HEK293 (cell line): ENCODE measurements at regions not wholly inside any gene's neighbourhood (a gene's known extent, or its start where the extent isn't known, plus 50 kb on each side); places are given as distances from the start of the nearest gene placed in this dataset.

Experiments used
- CTCF ChIA-PET: fragments of 350-600 bp; formaldehyde crosslinking; extraction: SDS; loops from one replicate; lab custom pipeline; 2021; ENCODE audit warnings: antibody characterized with exemption; lab: Yijun Ruan, JAX
- POLR2A ChIA-PET: fragments of 300-600 bp; formaldehyde crosslinking; extraction: SDS; loops from one replicate; lab custom pipeline; 2020; ENCODE audit warnings: antibody characterized with exemption, inconsistent platforms; lab: Yijun Ruan, JAX
- H3K27ac ChIP-seq: fragments of 200-500 bp; sonication (Bioruptor generic); 2 replicates; pipeline ENCODE4 v1.5.1; 2014; ENCODE audit warnings: low read depth, low read length, control low read depth, inconsistent platforms; ENCODE audit errors: extremely low read depth
- H3K36me3 ChIP-seq, 2 experiments: fragments of 200-500 bp in 1 of 2; sonication (Bioruptor generic) in 1 of 2; 1 replicate in 1 of 2; 2 replicates in 1 of 2; pipeline ENCODE4 v1.5.1; 2014 to 2017; ENCODE audit warnings: inconsistent platforms in 2 of 2, low read length in 2 of 2; ENCODE audit not compliant: control insufficient read depth in 2 of 2, insufficient read depth in 1 of 2
- H3K4me1 ChIP-seq: fragments of 200-500 bp; sonication (Bioruptor generic); 2 replicates; pipeline ENCODE4 v1.5.1; 2014; ENCODE audit warnings: mild to moderate bottlenecking, low read length, inconsistent platforms; ENCODE audit not compliant: control insufficient read depth, insufficient read depth
- H3K4me3 ChIP-seq: 2 replicates; pipeline ENCODE4 v1.5.1; 2011; ENCODE audit warnings: low read depth, mild to moderate bottlenecking, control low read depth, low read length, moderate library complexity
- H3K9me3 ChIP-seq: fragments of 200-500 bp; sonication (Bioruptor generic); 2 replicates; pipeline ENCODE4 v1.5.1; 2014; ENCODE audit warnings: low read depth, low read length, inconsistent platforms; ENCODE audit not compliant: control insufficient read depth, insufficient read depth
- GLI4 ChIP-seq: fragments of 450-650 bp; formaldehyde crosslinking; IDR thresholded peaks from 2 replicates; pipeline ENCODE4 v1.5.1; 2016; ENCODE audit warnings: missing biosample characterization, missing genetic modification characterization
- HOXA7 ChIP-seq: sonication (generic); formaldehyde crosslinking; IDR thresholded peaks from 2 replicates; pipeline ENCODE4 v1.8.1; 2022; ENCODE audit warnings: missing genetic modification reagents, borderline replicate concordance
- SETDB1 ChIP-seq: IDR thresholded peaks from one replicate; pipeline ENCODE4 v1.6.1; 2017; ENCODE audit warnings: mild to moderate bottlenecking, low read length, moderate library complexity, mixed read lengths; ENCODE audit not compliant: insufficient read length
- TRIM28 ChIP-seq: IDR thresholded peaks from 2 replicates; pipeline ENCODE4 v1.6.1; 2011; ENCODE audit warnings: low read length, control low read depth, borderline replicate concordance
- YY1 ChIP-seq: fragments of 450-650 bp; formaldehyde crosslinking; IDR thresholded peaks from 2 replicates; pipeline ENCODE4 v1.5.1; 2018; ENCODE audit warnings: missing biosample characterization, missing genetic modification characterization
- ZBTB6 ChIP-seq: fragments of 450-650 bp; formaldehyde crosslinking; IDR thresholded peaks from 2 replicates; pipeline ENCODE4 v1.5.1; 2017; ENCODE audit warnings: missing biosample characterization, missing genetic modification characterization
- ZNF157 ChIP-seq: fragments of 450-650 bp; formaldehyde crosslinking; IDR thresholded peaks from 2 replicates; pipeline ENCODE4 v1.5.1; 2016; ENCODE audit warnings: missing biosample characterization, missing genetic modification characterization
- ZNF184 ChIP-seq: fragments of 450-650 bp; IDR thresholded peaks from 2 replicates; pipeline ENCODE4 v1.5.1; 2018; ENCODE audit warnings: missing biosample characterization, mild to moderate bottlenecking, missing genetic modification characterization
- ZNF514 ChIP-seq: fragments of 450-650 bp; formaldehyde crosslinking; IDR thresholded peaks from 2 replicates; pipeline ENCODE4 v1.5.1; 2016; ENCODE audit warnings: missing biosample characterization, missing genetic modification characterization
- ZNF549 ChIP-seq: fragments of 450-650 bp; IDR thresholded peaks from 2 replicates; pipeline ENCODE4 v1.5.1; 2018; ENCODE audit warnings: missing biosample characterization, missing genetic modification characterization, mild to moderate bottlenecking, inconsistent platforms, moderate library complexity
- ZNF560 ChIP-seq: fragments of 450-650 bp; formaldehyde crosslinking; IDR thresholded peaks from 2 replicates; pipeline ENCODE4 v1.5.1; 2017; ENCODE audit warnings: missing biosample characterization, missing genetic modification characterization, borderline replicate concordance
- ZNF580 ChIP-seq: fragments of 450-650 bp; formaldehyde crosslinking; IDR thresholded peaks from 2 replicates; pipeline ENCODE4 v1.5.1; 2016; ENCODE audit warnings: missing biosample characterization, missing genetic modification characterization
- ZNF626 ChIP-seq: fragments of 450-650 bp; sonication (Bioruptor Pico); formaldehyde crosslinking; IDR thresholded peaks from 2 replicates; pipeline ENCODE4 v1.5.1; 2018; ENCODE audit warnings: missing biosample characterization, missing genetic modification characterization, inconsistent platforms
- ZNF747 ChIP-seq: fragments of 450-650 bp; formaldehyde crosslinking; IDR thresholded peaks from 2 replicates; pipeline ENCODE4 v1.5.1; 2016; ENCODE audit warnings: missing biosample characterization, missing genetic modification characterization
- ZNF792 ChIP-seq: fragments of 450-650 bp; formaldehyde crosslinking; IDR thresholded peaks from 2 replicates; pipeline ENCODE4 v1.5.1; 2016; ENCODE audit warnings: missing biosample characterization, missing genetic modification characterization
- ZSCAN16 ChIP-seq: fragments of 450-650 bp; formaldehyde crosslinking; IDR thresholded peaks from 2 replicates; pipeline ENCODE4 v1.5.1; 2016; ENCODE audit warnings: missing biosample characterization, missing genetic modification characterization
- ZSCAN5A ChIP-seq: fragments of 450-650 bp; formaldehyde crosslinking; IDR thresholded peaks from 2 replicates; pipeline ENCODE4 v1.5.1; 2016; ENCODE audit warnings: missing biosample characterization, missing genetic modification characterization
- TF ChIP-seq, protein P1 (sequence below): fragments of 450-650 bp; formaldehyde crosslinking; IDR thresholded peaks from 2 replicates; pipeline ENCODE4 v1.5.1; 2016; ENCODE audit warnings: missing biosample characterization, missing genetic modification characterization
- TF ChIP-seq, protein P2 (sequence below): fragments of 450-650 bp; formaldehyde crosslinking; IDR thresholded peaks from 2 replicates; pipeline ENCODE4 v1.5.1; 2016; ENCODE audit warnings: missing biosample characterization, missing genetic modification characterization, borderline replicate concordance
- TF ChIP-seq, protein P3 (sequence below): fragments of 450-650 bp; formaldehyde crosslinking; IDR thresholded peaks from 2 replicates; pipeline ENCODE4 v1.5.1; 2016; ENCODE audit warnings: missing biosample characterization, missing genetic modification characterization
- TF ChIP-seq, protein P4 (sequence below): fragments of 450-650 bp; formaldehyde crosslinking; IDR thresholded peaks from 2 replicates; pipeline ENCODE4 v1.5.1; 2017; ENCODE audit warnings: missing biosample characterization, missing genetic modification characterization

- no peaks in the 10 kb centered on the region for H3K9me3 ChIP-seq
- H3K4me1 ChIP-seq: 0 out of 2 replicates have a peak, but pooled peaks cover 5% of the 10 kb centered on the region
- no peaks in the 10 kb centered on the region for H3K36me3 ChIP-seq
- POLR2A ChIA-PET: no interaction called here
- CTCF ChIA-PET: interaction anchor here (0.7 kb wide), 1 partner anchor 71 kb away, joined by 3 read pairs; no protein-coding TSS in a partner anchor
- H3K4me3 ChIP-seq: no peak overlapping the region
- no peak for TF ChIP-seq ZNF560
- 0 out of 2 replicates have a peak, but pooled peaks have one; percentile 26 for TF ChIP-seq YY1 (tag by site-specific recombination)
- peak; percentile 82 for TF ChIP-seq TRIM28
- TF ChIP-seq, protein P1, sequence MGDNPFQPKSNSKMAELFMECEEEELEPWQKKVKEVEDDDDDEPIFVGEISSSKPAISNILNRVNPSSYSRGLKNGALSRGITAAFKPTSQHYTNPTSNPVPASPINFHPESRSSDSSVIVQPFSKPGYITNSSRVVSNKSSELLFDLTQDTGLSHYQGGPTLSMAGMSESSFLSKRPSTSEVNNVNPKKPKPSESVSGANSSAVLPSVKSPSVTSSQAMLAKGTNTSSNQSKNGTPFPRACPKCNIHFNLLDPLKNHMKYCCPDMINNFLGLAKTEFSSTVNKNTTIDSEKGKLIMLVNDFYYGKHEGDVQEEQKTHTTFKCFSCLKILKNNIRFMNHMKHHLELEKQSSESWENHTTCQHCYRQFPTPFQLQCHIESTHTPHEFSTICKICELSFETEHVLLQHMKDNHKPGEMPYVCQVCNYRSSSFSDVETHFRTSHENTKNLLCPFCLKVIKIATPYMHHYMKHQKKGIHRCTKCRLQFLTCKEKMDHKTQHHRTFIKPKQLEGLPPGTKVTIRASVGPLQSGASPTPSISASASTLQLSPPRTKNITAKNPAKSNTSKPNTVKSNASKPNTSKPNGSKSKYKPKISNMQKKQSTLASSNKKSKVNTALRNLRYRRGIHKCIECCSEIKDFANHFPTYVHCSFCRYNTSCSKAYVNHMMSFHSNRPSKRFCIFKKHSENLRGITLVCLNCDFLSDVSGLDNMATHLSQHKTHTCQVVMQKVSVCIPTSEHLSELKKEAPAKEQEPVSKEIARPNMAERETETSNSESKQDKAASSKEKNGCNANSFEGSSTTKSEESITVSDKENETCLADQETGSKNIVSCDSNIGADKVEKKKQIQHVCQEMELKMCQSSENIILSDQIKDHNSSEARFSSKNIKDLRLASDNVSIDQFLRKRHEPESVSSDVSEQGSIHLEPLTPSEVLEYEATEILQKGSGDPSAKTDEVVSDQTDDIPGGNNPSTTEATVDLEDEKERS (tag by site-specific recombination): peak; percentile 84
- TF ChIP-seq ZNF580 (tag by site-specific recombination): peak; percentile 82; the same call in 1 of the 2 replicates
- peak; percentile 90; the same call in 1 of the 2 replicates for TF ChIP-seq ZNF626
- TF ChIP-seq ZNF184 (tag by site-specific recombination): peak; percentile 100
- no peak for TF ChIP-seq HOXA7 (CRISPR knock-in tag)
- TF ChIP-seq SETDB1: peak; percentile 91
- TF ChIP-seq ZNF549: 0 out of 2 replicates have a peak, but pooled peaks have one; percentile 13
- TF ChIP-seq ZNF747: no peak
- no peak for TF ChIP-seq ZSCAN5A (tag by site-specific recombination)
- no peak overlapping the region for H3K27ac ChIP-seq
These were observed 138.6 kb upstream of the FGGY start for GRCh38 chr1:59158321-59158720.

DNA sequence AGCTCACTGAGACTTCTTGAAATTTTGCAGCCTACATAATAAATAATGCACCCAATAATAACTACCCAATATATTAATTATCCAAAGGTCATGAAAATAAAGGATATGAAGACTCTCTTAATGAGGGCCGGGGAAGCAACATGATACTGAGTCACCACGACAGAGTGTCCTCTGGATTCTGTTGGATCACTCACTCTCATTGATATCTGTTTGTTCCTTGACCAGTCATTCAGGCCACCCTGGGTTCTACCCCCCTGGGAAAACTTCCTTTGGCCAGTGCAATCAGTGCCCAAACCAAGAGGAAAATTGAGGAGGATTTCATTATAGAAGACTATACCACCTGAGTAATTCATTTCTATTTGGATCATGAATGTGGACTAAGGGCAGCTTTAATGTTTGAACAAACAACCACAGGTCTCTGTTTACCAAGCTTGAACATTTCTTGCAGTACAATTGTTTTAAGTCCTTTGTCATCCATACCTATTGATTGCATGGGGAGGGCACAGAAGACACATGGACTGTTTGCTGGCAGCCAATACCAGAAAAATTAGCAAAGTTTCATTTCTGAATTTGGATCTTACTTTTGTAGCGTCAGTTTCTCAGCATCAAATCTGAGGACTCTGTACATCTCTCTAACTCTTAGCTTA is 137.2 kb upstream of the FGGY start:
- H3K27ac ChIP-seq: no peak overlapping the region
- CTCF ChIA-PET: interaction anchor here (0.5 to 1.0 kb wide), 2 partner anchors 332 to 367 kb away, joined by 3 to 4 read pairs; no protein-coding TSS in a partner anchor
- POLR2A ChIA-PET: no interaction called here
- no peaks in the 10 kb centered on the region for H3K36me3 ChIP-seq
- H3K9me3 ChIP-seq: no peaks in the 10 kb centered on the region
- H3K4me1 ChIP-seq: 0 out of 2 replicates have a peak, but pooled peaks cover 5% of the 10 kb centered on the region
- H3K4me3 ChIP-seq: no peak overlapping the region
- TF ChIP-seq, protein P2, sequence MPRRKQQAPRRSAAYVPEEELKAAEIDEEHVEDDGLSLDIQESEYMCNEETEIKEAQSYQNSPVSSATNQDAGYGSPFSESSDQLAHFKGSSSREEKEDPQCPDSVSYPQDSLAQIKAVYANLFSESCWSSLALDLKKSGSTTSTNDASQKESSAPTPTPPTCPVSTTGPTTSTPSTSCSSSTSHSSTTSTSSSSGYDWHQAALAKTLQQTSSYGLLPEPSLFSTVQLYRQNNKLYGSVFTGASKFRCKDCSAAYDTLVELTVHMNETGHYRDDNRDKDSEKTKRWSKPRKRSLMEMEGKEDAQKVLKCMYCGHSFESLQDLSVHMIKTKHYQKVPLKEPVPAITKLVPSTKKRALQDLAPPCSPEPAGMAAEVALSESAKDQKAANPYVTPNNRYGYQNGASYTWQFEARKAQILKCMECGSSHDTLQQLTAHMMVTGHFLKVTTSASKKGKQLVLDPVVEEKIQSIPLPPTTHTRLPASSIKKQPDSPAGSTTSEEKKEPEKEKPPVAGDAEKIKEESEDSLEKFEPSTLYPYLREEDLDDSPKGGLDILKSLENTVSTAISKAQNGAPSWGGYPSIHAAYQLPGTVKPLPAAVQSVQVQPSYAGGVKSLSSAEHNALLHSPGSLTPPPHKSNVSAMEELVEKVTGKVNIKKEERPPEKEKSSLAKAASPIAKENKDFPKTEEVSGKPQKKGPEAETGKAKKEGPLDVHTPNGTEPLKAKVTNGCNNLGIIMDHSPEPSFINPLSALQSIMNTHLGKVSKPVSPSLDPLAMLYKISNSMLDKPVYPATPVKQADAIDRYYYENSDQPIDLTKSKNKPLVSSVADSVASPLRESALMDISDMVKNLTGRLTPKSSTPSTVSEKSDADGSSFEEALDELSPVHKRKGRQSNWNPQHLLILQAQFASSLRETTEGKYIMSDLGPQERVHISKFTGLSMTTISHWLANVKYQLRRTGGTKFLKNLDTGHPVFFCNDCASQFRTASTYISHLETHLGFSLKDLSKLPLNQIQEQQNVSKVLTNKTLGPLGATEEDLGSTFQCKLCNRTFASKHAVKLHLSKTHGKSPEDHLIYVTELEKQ: no peak
- no peak for TF ChIP-seq ZNF792 (tag by site-specific recombination)
- no peak for TF ChIP-seq GLI4 (tag by site-specific recombination)
- TF ChIP-seq ZBTB6: no peak
- TF ChIP-seq ZNF157: no peak
- no peak for TF ChIP-seq ZNF514 (tag by site-specific recombination)
- TF ChIP-seq ZSCAN16 (tag by site-specific recombination): no peak
- TF ChIP-seq, protein P3, sequence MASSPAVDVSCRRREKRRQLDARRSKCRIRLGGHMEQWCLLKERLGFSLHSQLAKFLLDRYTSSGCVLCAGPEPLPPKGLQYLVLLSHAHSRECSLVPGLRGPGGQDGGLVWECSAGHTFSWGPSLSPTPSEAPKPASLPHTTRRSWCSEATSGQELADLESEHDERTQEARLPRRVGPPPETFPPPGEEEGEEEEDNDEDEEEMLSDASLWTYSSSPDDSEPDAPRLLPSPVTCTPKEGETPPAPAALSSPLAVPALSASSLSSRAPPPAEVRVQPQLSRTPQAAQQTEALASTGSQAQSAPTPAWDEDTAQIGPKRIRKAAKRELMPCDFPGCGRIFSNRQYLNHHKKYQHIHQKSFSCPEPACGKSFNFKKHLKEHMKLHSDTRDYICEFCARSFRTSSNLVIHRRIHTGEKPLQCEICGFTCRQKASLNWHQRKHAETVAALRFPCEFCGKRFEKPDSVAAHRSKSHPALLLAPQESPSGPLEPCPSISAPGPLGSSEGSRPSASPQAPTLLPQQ (tag by site-specific recombination): no peak
- TF ChIP-seq, protein P4, sequence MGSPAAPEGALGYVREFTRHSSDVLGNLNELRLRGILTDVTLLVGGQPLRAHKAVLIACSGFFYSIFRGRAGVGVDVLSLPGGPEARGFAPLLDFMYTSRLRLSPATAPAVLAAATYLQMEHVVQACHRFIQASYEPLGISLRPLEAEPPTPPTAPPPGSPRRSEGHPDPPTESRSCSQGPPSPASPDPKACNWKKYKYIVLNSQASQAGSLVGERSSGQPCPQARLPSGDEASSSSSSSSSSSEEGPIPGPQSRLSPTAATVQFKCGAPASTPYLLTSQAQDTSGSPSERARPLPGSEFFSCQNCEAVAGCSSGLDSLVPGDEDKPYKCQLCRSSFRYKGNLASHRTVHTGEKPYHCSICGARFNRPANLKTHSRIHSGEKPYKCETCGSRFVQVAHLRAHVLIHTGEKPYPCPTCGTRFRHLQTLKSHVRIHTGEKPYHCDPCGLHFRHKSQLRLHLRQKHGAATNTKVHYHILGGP (tag by site-specific recombination): no peak
